OCI-LY7 (cell line): ENCODE measurements at regions not wholly inside any gene's neighbourhood (a gene's known extent, or its start where the extent isn't known, plus 50 kb on each side); places are given as distances from the start of the nearest gene placed in this dataset.

Source experiments
- CTCF ChIP-seq: fragments of 200-600 bp; sonication (generic); conservative IDR thresholded peaks from 2 replicates; pipeline ENCODE4 v1.5.1; 2014; ENCODE audit warnings: mild to moderate bottlenecking, antibody characterized with exemption, low read length, moderate library complexity, mixed read lengths
- EZH2phosphoT487 ChIP-seq: fragments of 200-600 bp; sonication (generic); IDR thresholded peaks from 2 replicates; pipeline ENCODE4 v1.6.1; 2018; ENCODE audit warnings: low read depth, borderline replicate concordance, mild to moderate bottlenecking, mixed run types, antibody characterized with exemption, low read length, moderate library complexity, mixed read lengths

GRCh38 chr12:58068706-58069105 is 127.3 kb downstream of the ATP23 start:
- TF ChIP-seq CTCF (no peak), EZH2phosphoT487 (no peak)
